Peyer's patch (tissue), 4 donors: ENCODE measurements at regions not wholly inside any gene's neighbourhood (a gene's known extent, or its start where the extent isn't known, plus 50 kb on each side); places are given as distances from the start of the nearest gene placed in this dataset.

ENCODE experiments used
- DNase-seq, 3 donors: peaks; one replicate each; pipeline ENCODE4 v3.0.0-alpha.2; 2017 to 2019
- H3K27ac ChIP-seq, 4 donors: fragments of 200-600 bp; sonication (generic); one replicate each; pipeline ENCODE4 v1.5.1; 2016 to 2019
- H3K27me3 ChIP-seq, 2 donors: fragments of 200-600 bp; sonication (generic); one replicate each; pipeline ENCODE4 v1.5.1; 2019
- H3K36me3 ChIP-seq, 3 donors: fragments of 200-600 bp; sonication (generic); one replicate each; pipeline ENCODE4 v1.5.1; 2016 to 2019
- H3K4me1 ChIP-seq, 4 donors: fragments of 200-600 bp; sonication (generic); one replicate each; pipeline ENCODE4 v1.5.1; 2016 to 2019
- H3K4me3 ChIP-seq, 4 donors: fragments of 200-600 bp; sonication (generic); 1 replicate in 3 of 4; 2 replicates in 1 of 4; pipeline ENCODE4 v1.5.1; 2016 to 2019; ENCODE audit warnings: mild to moderate bottlenecking in 1 of 4
- H3K9me3 ChIP-seq, 4 donors: fragments of 200-600 bp; sonication (generic); one replicate each; pipeline ENCODE4 v1.5.1; 2016 to 2019; ENCODE audit warnings: mild to moderate bottlenecking in 1 of 4
- POLR2A ChIP-seq, 2 donors: fragments of 450-650 bp; IDR thresholded peaks; one replicate each; pipeline ENCODE4 v1.5.1; 2017; ENCODE audit warnings: antibody characterized with exemption in 2 of 2, mild to moderate bottlenecking in 2 of 2, moderate library complexity in 2 of 2
- TF ChIP-seq, protein P1 (sequence below), 6 experiments: fragments of 450-650 bp in 4 of 6; fragments of 200-600 bp in 2 of 6; sonication (generic) in 1 of 6; IDR thresholded peaks; one replicate each; pipeline ENCODE4 v1.5.1; 2017 to 2019; ENCODE audit warnings: antibody characterized with exemption in 6 of 6, mild to moderate bottlenecking in 3 of 6, moderate library complexity in 1 of 6

- Histone ChIP-seq H3K4me1 (peaks cover 0 to 6% (median 0%) of the 10 kb centered on the region in 4 donors), H3K9me3 (no peaks in the 10 kb centered on the region), H3K27ac (no peak overlapping the region), H3K4me3 (no peak overlapping the region), H3K36me3 (no peaks in the 10 kb centered on the region), H3K27me3 (no peaks in the 10 kb centered on the region)
- TF ChIP-seq, protein P1, sequence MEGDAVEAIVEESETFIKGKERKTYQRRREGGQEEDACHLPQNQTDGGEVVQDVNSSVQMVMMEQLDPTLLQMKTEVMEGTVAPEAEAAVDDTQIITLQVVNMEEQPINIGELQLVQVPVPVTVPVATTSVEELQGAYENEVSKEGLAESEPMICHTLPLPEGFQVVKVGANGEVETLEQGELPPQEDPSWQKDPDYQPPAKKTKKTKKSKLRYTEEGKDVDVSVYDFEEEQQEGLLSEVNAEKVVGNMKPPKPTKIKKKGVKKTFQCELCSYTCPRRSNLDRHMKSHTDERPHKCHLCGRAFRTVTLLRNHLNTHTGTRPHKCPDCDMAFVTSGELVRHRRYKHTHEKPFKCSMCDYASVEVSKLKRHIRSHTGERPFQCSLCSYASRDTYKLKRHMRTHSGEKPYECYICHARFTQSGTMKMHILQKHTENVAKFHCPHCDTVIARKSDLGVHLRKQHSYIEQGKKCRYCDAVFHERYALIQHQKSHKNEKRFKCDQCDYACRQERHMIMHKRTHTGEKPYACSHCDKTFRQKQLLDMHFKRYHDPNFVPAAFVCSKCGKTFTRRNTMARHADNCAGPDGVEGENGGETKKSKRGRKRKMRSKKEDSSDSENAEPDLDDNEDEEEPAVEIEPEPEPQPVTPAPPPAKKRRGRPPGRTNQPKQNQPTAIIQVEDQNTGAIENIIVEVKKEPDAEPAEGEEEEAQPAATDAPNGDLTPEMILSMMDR (IDR thresholded peaks at IDR 0.05): no peak
- no peak for TF ChIP-seq POLR2A (IDR thresholded peaks at IDR 0.05)
- DNase-seq: peak in 1 of 3 donors; percentile 29
Measured at GRCh38 chr11:8328231-8328794, 64.6 kb upstream of the LMO1 start.

DNA sequence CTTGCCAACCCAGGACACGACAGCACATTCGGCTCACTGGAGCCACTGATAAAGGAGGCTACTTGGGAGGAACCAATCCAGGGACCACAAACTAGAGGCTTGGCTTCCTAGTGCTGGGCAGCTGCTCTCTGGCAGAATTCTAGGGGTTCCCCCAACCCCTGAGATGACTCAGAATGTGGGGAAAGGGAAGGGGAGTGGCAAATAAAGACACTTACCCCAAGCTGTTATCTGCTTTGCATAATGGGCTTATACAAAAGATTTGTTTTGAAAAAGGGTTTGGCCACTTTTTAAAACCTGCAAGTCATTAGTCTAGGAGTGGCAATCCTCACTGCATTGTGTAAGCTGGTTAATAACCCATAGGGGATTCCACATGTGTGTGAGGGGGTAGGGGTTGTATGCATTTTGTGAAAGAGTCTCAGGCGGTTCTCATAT is 64.1 kb upstream of the LMO1 start:
- H3K4me3 ChIP-seq: no peak overlapping the region
- TF ChIP-seq, protein P1 (IDR thresholded peaks at IDR 0.05): no peak
- no peak for TF ChIP-seq POLR2A (IDR thresholded peaks at IDR 0.05)
- no peaks in the 10 kb centered on the region for H3K36me3 ChIP-seq
- DNase-seq: peak in 1 of 3 donors; percentile 15
- H3K27ac ChIP-seq: no peak overlapping the region
- H3K4me1 ChIP-seq: peaks cover 0 to 6% (median 0%) of the 10 kb centered on the region in 4 donors
- no peaks in the 10 kb centered on the region for H3K9me3 ChIP-seq
- H3K27me3 ChIP-seq: no peaks in the 10 kb centered on the region

- Histone ChIP-seq H3K9me3 (no peaks in the 10 kb centered on the region), H3K36me3 (no peaks in the 10 kb centered on the region), H3K27me3 (no peaks in the 10 kb centered on the region), H3K4me3 (no peak overlapping the region), H3K4me1 (peaks cover 0 to 6% (median 0%) of the 10 kb centered on the region in 4 donors), H3K27ac (no peak overlapping the region)
- DNase-seq: no peak
- TF ChIP-seq, protein P1 (IDR thresholded peaks at IDR 0.05): no peak
- TF ChIP-seq POLR2A (IDR thresholded peaks at IDR 0.05): no peak
Measured at GRCh38 chr11:8326337-8326736, 62.7 kb upstream of the LMO1 start.

DNA sequence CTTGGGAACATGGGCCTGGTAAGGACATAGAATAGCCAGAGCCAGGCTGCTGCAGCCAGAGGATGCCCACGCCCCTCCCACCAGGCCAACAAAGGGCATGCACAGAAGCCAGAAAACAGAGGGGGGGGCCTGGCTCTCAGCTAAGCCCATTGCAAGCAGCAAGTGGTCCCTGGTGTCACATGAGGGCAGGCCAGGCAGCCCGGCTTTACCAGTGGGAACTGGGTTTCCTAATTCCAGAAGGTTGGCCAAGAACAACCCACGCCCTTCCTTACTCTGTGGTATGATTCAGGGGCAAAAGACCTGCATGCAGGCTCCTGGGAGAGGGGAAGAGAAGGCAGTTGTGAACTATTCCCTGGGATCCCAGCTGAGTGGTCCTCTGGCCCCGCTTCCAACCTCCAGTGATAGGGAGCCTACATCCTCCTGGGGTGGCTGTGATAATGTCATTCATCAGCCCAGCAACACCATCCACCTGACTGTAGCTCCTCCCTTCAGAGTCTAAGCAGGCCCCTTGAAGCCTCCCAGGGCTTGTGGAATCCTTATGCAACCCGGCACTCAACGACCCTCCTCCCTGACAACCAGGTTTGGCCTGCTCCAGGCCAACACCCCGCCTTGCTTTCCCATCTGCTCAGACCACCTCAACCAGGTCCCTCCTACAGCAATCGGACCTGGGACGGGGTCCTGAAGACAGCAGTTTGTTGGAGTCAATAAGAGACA is 62.1 kb upstream of the LMO1 start:
- Histone ChIP-seq H3K4me1 (peaks cover 0 to 6% (median 0%) of the 10 kb centered on the region in 4 donors), H3K36me3 (no peaks in the 10 kb centered on the region), H3K4me3 (no peak overlapping the region), H3K27ac (no peak overlapping the region), H3K27me3 (no peaks in the 10 kb centered on the region), H3K9me3 (no peaks in the 10 kb centered on the region)
- DNase-seq: peak in 1 of 3 donors; percentile 28
- TF ChIP-seq, protein P1 (IDR thresholded peaks at IDR 0.05): no peak
- no peak for TF ChIP-seq POLR2A (IDR thresholded peaks at IDR 0.05)

DNA sequence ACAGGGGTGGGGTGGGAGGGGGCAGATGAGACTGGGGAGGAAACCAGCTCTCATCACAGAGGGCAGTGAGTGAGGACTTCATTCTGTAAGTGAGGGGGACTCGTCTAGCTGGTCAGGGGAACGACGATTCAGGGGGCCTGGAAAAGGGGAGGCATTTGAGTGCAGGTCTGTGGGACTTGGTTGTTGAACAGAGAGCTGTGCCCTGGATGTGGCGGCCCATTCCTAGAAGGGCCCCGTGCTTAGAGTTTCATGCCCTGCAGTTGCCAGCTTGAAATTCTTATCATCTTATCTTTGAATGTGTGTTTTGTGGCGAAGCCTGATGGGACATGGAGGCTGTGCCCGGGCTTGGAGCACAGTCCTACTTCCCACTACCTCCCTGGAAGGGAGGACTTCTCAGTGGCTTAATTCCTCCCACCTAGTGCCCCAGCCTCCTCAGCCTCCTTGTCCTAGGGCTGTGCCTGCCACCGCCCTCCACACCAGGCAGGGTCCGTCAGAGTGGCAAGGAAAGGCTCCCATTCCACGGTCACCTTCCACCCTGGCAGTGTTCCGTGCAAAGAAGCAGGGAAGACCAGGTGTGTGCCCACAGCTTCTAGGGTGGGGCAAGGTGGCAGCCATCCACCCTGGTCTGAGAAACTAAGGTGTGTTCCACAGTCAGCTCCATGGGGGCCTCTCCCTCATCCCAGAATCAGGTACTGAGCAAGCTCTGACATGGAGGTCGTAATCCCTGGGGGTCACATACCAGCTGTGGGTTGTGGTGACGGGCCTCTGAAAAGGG is 59.7 kb upstream of the LMO1 start:
- Histone ChIP-seq H3K4me3 (no peak overlapping the region), H3K27me3 (no peaks in the 10 kb centered on the region), H3K36me3 (no peaks in the 10 kb centered on the region), H3K9me3 (no peaks in the 10 kb centered on the region), H3K4me1 (no peaks in the 10 kb centered on the region), H3K27ac (no peak overlapping the region)
- peak in 1 of 3 donors; percentile 35 for DNase-seq
- TF ChIP-seq, protein P1 (IDR thresholded peaks at IDR 0.05): no peak
- TF ChIP-seq POLR2A (IDR thresholded peaks at IDR 0.05): no peak
